C4-2B (cell line): ENCODE measurements at regions not wholly inside any gene's neighbourhood (a gene's known extent, or its start where the extent isn't known, plus 50 kb on each side); places are given as distances from the start of the nearest gene placed in this dataset.

ENCODE experiments used
- H3K27ac ChIP-seq: fragments of 450-650 bp; 2 replicates; pipeline ENCODE4 v1.5.1; 2017
- CTCF ChIP-seq: fragments of 450-650 bp; conservative IDR thresholded peaks from 2 replicates; pipeline ENCODE4 v1.5.1; 2017; ENCODE audit warnings: mild to moderate bottlenecking
- ZFX ChIP-seq: fragments of 450-650 bp; IDR thresholded peaks from 2 replicates; pipeline ENCODE4 v1.6.1; 2017

GRCh38 chr21:38139380-38140168 lies 117.2 kb upstream of the KCNJ15 start:
- TF ChIP-seq CTCF (no peak), ZFX (no peak)
- peak overlapping the region; percentile 72; the same call in 1 of the 2 replicates for H3K27ac ChIP-seq

GRCh38 chr21:38140207-38140903 lies 116.4 kb upstream of the KCNJ15 start:
- no peak for TF ChIP-seq CTCF
- TF ChIP-seq ZFX = no peak
- H3K27ac ChIP-seq = peak overlapping the region; percentile 72

- no peak overlapping the region for H3K27ac ChIP-seq
- TF ChIP-seq CTCF = no peak
- no peak for TF ChIP-seq ZFX
Observed at GRCh38 chr21:38142224-38142623, 114.6 kb upstream of the KCNJ15 start.

GRCh38 chr21:38144193-38144592 lies 112.6 kb upstream of the KCNJ15 start:
- no peak for TF ChIP-seq ZFX
- TF ChIP-seq CTCF = no peak
- no peak overlapping the region for H3K27ac ChIP-seq

- no peak overlapping the region for H3K27ac ChIP-seq
- TF ChIP-seq ZFX = no peak
Observed at GRCh38 chr21:38145104-38145503, 111.7 kb upstream of the KCNJ15 start.

- TF ChIP-seq ZFX = no peak
- no peak for TF ChIP-seq CTCF
- no peak overlapping the region for H3K27ac ChIP-seq
Observed at GRCh38 chr21:38147391-38147790, 109.4 kb upstream of the KCNJ15 start.

- TF ChIP-seq ZFX (no peak), CTCF (no peak)
- H3K27ac ChIP-seq = no peak overlapping the region
Observed at GRCh38 chr21:38148046-38148445, 108.7 kb upstream of the KCNJ15 start.
